Prostate gland (tissue), 2 donors: ENCODE measurements at regions not wholly inside any gene's neighbourhood (a gene's known extent, or its start where the extent isn't known, plus 50 kb on each side); places are given as distances from the start of the nearest gene placed in this dataset.

ENCODE experiments used
- CTCF ChIP-seq, 4 experiments: fragments of 200-600 bp in 2 of 4; fragments of 450-650 bp in 2 of 4; sonication (generic) in 2 of 4; IDR thresholded peaks; 1 replicate in 3 of 4; 2 replicates in 1 of 4; pipeline ENCODE4 v1.5.1; 2016 to 2019; ENCODE audit warnings: antibody characterized with exemption in 4 of 4, mild to moderate bottlenecking in 2 of 4, moderate library complexity in 2 of 4
- POLR2A ChIP-seq: fragments of 450-650 bp; IDR thresholded peaks from one replicate; pipeline ENCODE4 v1.6.1; 2016; ENCODE audit warnings: antibody characterized with exemption, mild to moderate bottlenecking
- POLR2AphosphoS5 ChIP-seq: sonication (generic); formaldehyde crosslinking; IDR thresholded peaks from one replicate; pipeline ENCODE4 v1.6.1; 2017; ENCODE audit warnings: antibody characterized with exemption

- TF ChIP-seq CTCF (IDR thresholded peaks at IDR 0.05) = no peak
- TF ChIP-seq POLR2AphosphoS5 = no peak
- no peak for TF ChIP-seq POLR2A
These were observed 271.4 kb upstream of the MAN1A1 start for GRCh38 chr6:119620846-119621555.
